ENCODE measurements at regions not wholly inside any gene's neighbourhood (a gene's known extent, or its start where the extent isn't known, plus 50 kb on each side); places are given as distances from the start of the nearest gene placed in this dataset.
"Not testable (repeated sequence)": the region's sequence is repeated elsewhere in the genome, so short reads cannot be mapped to it uniquely, and the experiment has no call there.

- Histone ChIP-seq H3K36me3 (ENCODE audit: control insufficient read depth, insufficient read depth, low read length) (no peaks in the 10 kb centered on the region), H3K4me3 (replicated peaks; ENCODE audit: low read depth, low read length) (no peak overlapping the region), H3K27me3 (replicated peaks; ENCODE audit: control insufficient read depth, insufficient read depth, low read length) (no peaks in the 10 kb centered on the region; the same call in 1 of the 2 replicates)
- DNase-seq (ENCODE audit: extremely low read depth, insufficient read length), result no peak
- no peak for TF ChIP-seq CTCF (IDR thresholded peaks at IDR 0.05; ENCODE audit: insufficient read depth, low read length, poor library complexity, severe bottlenecking)
Observed at GRCh38 chr4:54402880-54403480, 173.9 kb downstream of the PDGFRA start.

GRCh38 chr4:54403700-54404453 is 174.8 kb downstream of the PDGFRA start:
- TF ChIP-seq CTCF (IDR thresholded peaks at IDR 0.05; ENCODE audit: insufficient read depth, low read length, poor library complexity, severe bottlenecking), result no peak
- H3K36me3 ChIP-seq (ENCODE audit: control insufficient read depth, insufficient read depth, low read length), result no peaks in the 10 kb centered on the region
- no peak overlapping the region for H3K4me3 ChIP-seq (replicated peaks; ENCODE audit: low read depth, low read length)
- no peak for DNase-seq (ENCODE audit: extremely low read depth, insufficient read length)
- no peaks in the 10 kb centered on the region; the same call in 1 of the 2 replicates for H3K27me3 ChIP-seq (replicated peaks; ENCODE audit: control insufficient read depth, insufficient read depth, low read length)

- not testable (repeated sequence) for H3K36me3 ChIP-seq (ENCODE audit: control insufficient read depth, insufficient read depth, low read length); H3K4me3 ChIP-seq (replicated peaks; ENCODE audit: low read depth, low read length); DNase-seq (ENCODE audit: extremely low read depth, insufficient read length); H3K27me3 ChIP-seq (replicated peaks; ENCODE audit: control insufficient read depth, insufficient read depth, low read length)
Observed at GRCh38 chr4:54409270-54409817, 180.3 kb downstream of the PDGFRA start.

GRCh38 chr4:54414545-54414944 is 185.5 kb downstream of the PDGFRA start:
- no peaks in the 10 kb centered on the region for H3K27me3 ChIP-seq (replicated peaks; ENCODE audit: control insufficient read depth, insufficient read depth, low read length)
- DNase-seq (ENCODE audit: extremely low read depth, insufficient read length), result no peak
- no peak for TF ChIP-seq CTCF (IDR thresholded peaks at IDR 0.05; ENCODE audit: insufficient read depth, low read length, poor library complexity, severe bottlenecking)

DNA sequence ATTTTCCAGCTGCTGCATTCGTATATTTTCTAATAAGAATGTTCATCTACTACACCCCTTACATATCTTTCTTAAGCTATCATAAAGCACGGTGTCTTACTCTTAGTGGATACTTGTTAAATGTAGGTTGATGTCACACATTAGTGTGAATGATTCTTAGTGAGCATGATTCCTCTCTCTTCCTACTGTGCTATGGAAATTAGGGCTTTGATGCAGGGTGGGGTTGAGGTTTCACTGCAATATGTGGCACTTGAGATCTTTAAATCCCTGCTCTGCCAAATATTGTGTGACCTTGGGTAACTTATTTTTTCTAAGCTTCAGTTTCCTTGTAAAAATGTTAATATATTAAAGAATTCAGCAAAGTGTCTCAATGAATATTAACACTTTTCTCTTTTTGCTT is 188.4 kb downstream of the PDGFRA start:
- Histone ChIP-seq H3K27me3 (replicated peaks; ENCODE audit: control insufficient read depth, insufficient read depth, low read length) (no peaks in the 10 kb centered on the region), H3K4me3 (replicated peaks; ENCODE audit: low read depth, low read length) (no peak overlapping the region), H3K36me3 (ENCODE audit: control insufficient read depth, insufficient read depth, low read length) (no peaks in the 10 kb centered on the region)
- no peak for DNase-seq (ENCODE audit: extremely low read depth, insufficient read length)
- no peak for TF ChIP-seq CTCF (IDR thresholded peaks at IDR 0.05; ENCODE audit: insufficient read depth, low read length, poor library complexity, severe bottlenecking)

More at GRCh38 chr4:54414545-54414944, 185.5 kb downstream of the PDGFRA start:
- no peaks in the 10 kb centered on the region for H3K36me3 ChIP-seq (ENCODE audit: control insufficient read depth, insufficient read depth, low read length)
- H3K4me3 ChIP-seq (replicated peaks; ENCODE audit: low read depth, low read length), result no peak overlapping the region

- no peaks in the 10 kb centered on the region for H3K27me3 ChIP-seq (replicated peaks; ENCODE audit: control insufficient read depth, insufficient read depth, low read length)
Observed at GRCh38 chr4:54418468-54418867, 189.4 kb downstream of the PDGFRA start.

More at GRCh38 chr4:54418468-54418867, 189.4 kb downstream of the PDGFRA start:
- no peak for DNase-seq (ENCODE audit: extremely low read depth, insufficient read length)
- no peak overlapping the region for H3K4me3 ChIP-seq (replicated peaks; ENCODE audit: low read depth, low read length)
- no peaks in the 10 kb centered on the region for H3K36me3 ChIP-seq (ENCODE audit: control insufficient read depth, insufficient read depth, low read length)
- no peak for TF ChIP-seq CTCF (IDR thresholded peaks at IDR 0.05; ENCODE audit: insufficient read depth, low read length, poor library complexity, severe bottlenecking)

Data from GM06990 (cell line).